IMR-90 (cell line): ENCODE measurements at regions not wholly inside any gene's neighbourhood (a gene's known extent, or its start where the extent isn't known, plus 50 kb on each side); places are given as distances from the start of the nearest gene placed in this dataset.

Source experiments
- CEBPB ChIP-seq: IDR thresholded peaks from 2 replicates; pipeline ENCODE4 v1.6.1; 2012; ENCODE audit warnings: low read depth, low read length, improper control_type of control experiment
- MAZ ChIP-seq: IDR thresholded peaks from 2 replicates; pipeline ENCODE4 v1.6.1; 2012; ENCODE audit warnings: low read depth, mild to moderate bottlenecking, low read length, improper control_type of control experiment, moderate library complexity, borderline replicate concordance
- MXI1 ChIP-seq: IDR thresholded peaks from 2 replicates; pipeline ENCODE4 v1.6.1; 2012; ENCODE audit warnings: low read depth, mild to moderate bottlenecking, low read length, moderate library complexity, borderline replicate concordance
- POLR2A ChIP-seq: IDR thresholded peaks from 2 replicates; pipeline ENCODE4 v1.6.1; 2012; ENCODE audit warnings: mild to moderate bottlenecking, low read depth, low read length
- RAD21 ChIP-seq: IDR thresholded peaks from 2 replicates; pipeline ENCODE4 v1.6.1; 2012; ENCODE audit warnings: low read length, improper control_type of control experiment
- RCOR1 ChIP-seq: IDR thresholded peaks from 2 replicates; pipeline ENCODE4 v1.6.1; 2012; ENCODE audit warnings: mild to moderate bottlenecking, low read length, improper control_type of control experiment; ENCODE audit not compliant: insufficient replicate concordance
- TF ChIP-seq, protein P1 (sequence below): conservative IDR thresholded peaks from 2 replicates; pipeline ENCODE4 v1.5.1; 2012; ENCODE audit warnings: mild to moderate bottlenecking, low read depth, low read length, improper control_type of control experiment
- TF ChIP-seq, protein P2 (sequence below): fragments of 150-350 bp; IDR thresholded peaks from 2 replicates; pipeline ENCODE4 v1.6.1; 2016; ENCODE audit warnings: low read depth, mild to moderate bottlenecking, low read length, moderate library complexity, borderline replicate concordance

- TF ChIP-seq, protein P1, sequence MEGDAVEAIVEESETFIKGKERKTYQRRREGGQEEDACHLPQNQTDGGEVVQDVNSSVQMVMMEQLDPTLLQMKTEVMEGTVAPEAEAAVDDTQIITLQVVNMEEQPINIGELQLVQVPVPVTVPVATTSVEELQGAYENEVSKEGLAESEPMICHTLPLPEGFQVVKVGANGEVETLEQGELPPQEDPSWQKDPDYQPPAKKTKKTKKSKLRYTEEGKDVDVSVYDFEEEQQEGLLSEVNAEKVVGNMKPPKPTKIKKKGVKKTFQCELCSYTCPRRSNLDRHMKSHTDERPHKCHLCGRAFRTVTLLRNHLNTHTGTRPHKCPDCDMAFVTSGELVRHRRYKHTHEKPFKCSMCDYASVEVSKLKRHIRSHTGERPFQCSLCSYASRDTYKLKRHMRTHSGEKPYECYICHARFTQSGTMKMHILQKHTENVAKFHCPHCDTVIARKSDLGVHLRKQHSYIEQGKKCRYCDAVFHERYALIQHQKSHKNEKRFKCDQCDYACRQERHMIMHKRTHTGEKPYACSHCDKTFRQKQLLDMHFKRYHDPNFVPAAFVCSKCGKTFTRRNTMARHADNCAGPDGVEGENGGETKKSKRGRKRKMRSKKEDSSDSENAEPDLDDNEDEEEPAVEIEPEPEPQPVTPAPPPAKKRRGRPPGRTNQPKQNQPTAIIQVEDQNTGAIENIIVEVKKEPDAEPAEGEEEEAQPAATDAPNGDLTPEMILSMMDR, result no peak
- TF ChIP-seq MXI1 (no peak), RAD21 (no peak), MAZ (no peak), POLR2A (no peak), RCOR1 (no peak), CEBPB (no peak)
- TF ChIP-seq, protein P2, sequence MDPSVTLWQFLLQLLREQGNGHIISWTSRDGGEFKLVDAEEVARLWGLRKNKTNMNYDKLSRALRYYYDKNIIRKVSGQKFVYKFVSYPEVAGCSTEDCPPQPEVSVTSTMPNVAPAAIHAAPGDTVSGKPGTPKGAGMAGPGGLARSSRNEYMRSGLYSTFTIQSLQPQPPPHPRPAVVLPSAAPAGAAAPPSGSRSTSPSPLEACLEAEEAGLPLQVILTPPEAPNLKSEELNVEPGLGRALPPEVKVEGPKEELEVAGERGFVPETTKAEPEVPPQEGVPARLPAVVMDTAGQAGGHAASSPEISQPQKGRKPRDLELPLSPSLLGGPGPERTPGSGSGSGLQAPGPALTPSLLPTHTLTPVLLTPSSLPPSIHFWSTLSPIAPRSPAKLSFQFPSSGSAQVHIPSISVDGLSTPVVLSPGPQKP, result no peak
Observed at GRCh38 chr3:41093476-41093875, 105.8 kb upstream of the CTNNB1 start.
